Endothelial cell (in vitro differentiated cells): ENCODE measurements at regions not wholly inside any gene's neighbourhood (a gene's known extent, or its start where the extent isn't known, plus 50 kb on each side); places are given as distances from the start of the nearest gene placed in this dataset.
"Not testable (repeated sequence)": the region's sequence is repeated elsewhere in the genome, so short reads cannot be mapped to it uniquely, and the experiment has no call there.

Experiments
- DNase-seq: peaks from one replicate; pipeline ENCODE4 v3.0.0; 2021; ENCODE audit warnings: low spot score
- H3K27ac Mint-ChIP-seq: one replicate; pipeline ENCODE4 v1.8.0; 2021; ENCODE audit warnings: mixed read lengths, inconsistent platforms; ENCODE audit not compliant: unreplicated experiment
- H3K27me3 Mint-ChIP-seq: one replicate; pipeline ENCODE4 v1.8.0; 2021; ENCODE audit warnings: mild to moderate bottlenecking, moderate library complexity, mixed read lengths, inconsistent platforms; ENCODE audit not compliant: unreplicated experiment
- H3K36me3 Mint-ChIP-seq: one replicate; pipeline ENCODE4 v1.8.0; 2021; ENCODE audit warnings: mild to moderate bottlenecking, low read depth, mixed read lengths, inconsistent platforms; ENCODE audit not compliant: unreplicated experiment
- H3K4me1 Mint-ChIP-seq: one replicate; pipeline ENCODE4 v1.8.0; 2021; ENCODE audit warnings: mild to moderate bottlenecking, mixed read lengths, inconsistent platforms; ENCODE audit not compliant: unreplicated experiment
- H3K4me3 Mint-ChIP-seq: one replicate; pipeline ENCODE4 v1.8.0; 2021; ENCODE audit warnings: mild to moderate bottlenecking, mixed read lengths, inconsistent platforms; ENCODE audit not compliant: unreplicated experiment
- H3K9me3 Mint-ChIP-seq: one replicate; pipeline ENCODE4 v1.8.0; 2021; ENCODE audit warnings: mixed read lengths, inconsistent platforms; ENCODE audit not compliant: unreplicated experiment
- CTCF ChIP-seq: fragments of 200-600 bp; sonication (generic); IDR thresholded peaks from one replicate; pipeline ENCODE4 v1.5.0; 2021; ENCODE audit warnings: antibody characterized with exemption; ENCODE audit not compliant: unreplicated experiment

DNA sequence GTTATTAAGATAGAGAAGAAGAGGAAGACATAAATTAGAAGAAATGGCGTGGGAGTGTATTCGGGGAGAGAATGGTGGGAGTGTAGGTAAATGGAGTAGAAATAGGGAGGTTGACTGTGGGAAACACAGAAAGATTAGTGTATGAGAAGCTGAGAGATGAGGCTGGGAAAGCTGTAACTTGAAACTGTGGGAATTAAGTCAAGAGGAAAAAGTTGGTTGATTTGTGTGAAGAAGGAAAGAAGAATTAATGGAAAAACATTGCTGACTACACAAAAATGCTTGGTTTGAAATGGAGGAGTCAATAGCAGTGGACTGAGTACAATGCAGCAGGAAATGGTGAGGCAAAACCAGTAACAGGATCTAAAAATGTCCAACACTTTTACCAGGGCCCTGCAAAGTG, 448.3 kb downstream of the PTPRC start:
- no peak overlapping the region for H3K4me3 Mint-ChIP-seq
- H3K27me3 Mint-ChIP-seq, result no peaks in the 10 kb centered on the region
- DNase-seq, result no peak
- no peaks in the 10 kb centered on the region for H3K36me3 Mint-ChIP-seq
- no peak for TF ChIP-seq CTCF
- peaks cover 7% of the 10 kb centered on the region for H3K4me1 Mint-ChIP-seq
- H3K27ac Mint-ChIP-seq, result peak overlapping the region; percentile 10
- no peaks in the 10 kb centered on the region for H3K9me3 Mint-ChIP-seq

GRCh38 chr1:199089393-199090122, 450.7 kb downstream of the PTPRC start:
- no peak overlapping the region for H3K27ac Mint-ChIP-seq
- TF ChIP-seq CTCF, result no peak
- no peak for DNase-seq
- no peaks in the 10 kb centered on the region for H3K9me3 Mint-ChIP-seq
- H3K4me3 Mint-ChIP-seq, result no peak overlapping the region
- no peaks in the 10 kb centered on the region for H3K36me3 Mint-ChIP-seq
- H3K4me1 Mint-ChIP-seq, result peaks cover 7% of the 10 kb centered on the region
- no peaks in the 10 kb centered on the region for H3K27me3 Mint-ChIP-seq

GRCh38 chr1:199095628-199096027, 456.8 kb downstream of the PTPRC start:
- H3K27ac Mint-ChIP-seq, H3K9me3 Mint-ChIP-seq, DNase-seq, H3K27me3 Mint-ChIP-seq, H3K4me1 Mint-ChIP-seq, H3K4me3 Mint-ChIP-seq, H3K36me3 Mint-ChIP-seq: not testable (repeated sequence)

GRCh38 chr1:199096591-199096990, 457.8 kb downstream of the PTPRC start:
- Mint-ChIP-seq H3K36me3 (no peaks in the 10 kb centered on the region), H3K4me3 (no peak overlapping the region), H3K4me1 (no peaks in the 10 kb centered on the region), H3K9me3 (no peaks in the 10 kb centered on the region), H3K27ac (no peak overlapping the region), H3K27me3 (no peaks in the 10 kb centered on the region)
- no peak for DNase-seq
- TF ChIP-seq CTCF, result no peak

DNA sequence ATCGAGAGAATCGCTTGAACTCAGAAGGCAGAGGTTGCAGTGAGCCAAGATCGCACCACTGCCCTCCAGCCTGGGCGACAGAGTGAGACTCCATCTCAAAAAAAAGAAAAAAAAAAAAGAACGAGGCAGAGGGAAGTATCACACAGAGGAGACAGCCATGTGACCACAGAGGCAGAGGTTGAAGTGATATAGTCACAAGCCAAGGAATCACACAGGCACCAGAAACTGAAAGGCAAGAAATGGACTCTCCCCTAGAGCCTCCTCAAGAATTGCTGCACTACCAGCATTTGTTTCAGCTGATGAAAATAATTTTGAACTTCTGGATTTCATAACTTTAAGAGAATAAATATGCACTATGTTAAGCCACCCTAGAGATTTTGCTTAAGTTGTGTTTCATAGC, 459.6 kb downstream of the PTPRC start:
- Mint-ChIP-seq H3K4me3 (no peak overlapping the region), H3K4me1 (no peaks in the 10 kb centered on the region), H3K36me3 (no peaks in the 10 kb centered on the region), H3K27me3 (no peaks in the 10 kb centered on the region), H3K9me3 (no peaks in the 10 kb centered on the region), H3K27ac (no peak overlapping the region)
- no peak for TF ChIP-seq CTCF
- DNase-seq, result no peak
